ENCODE measurements at regions not wholly inside any gene's neighbourhood (a gene's known extent, or its start where the extent isn't known, plus 50 kb on each side); places are given as distances from the start of the nearest gene placed in this dataset.

DNA sequence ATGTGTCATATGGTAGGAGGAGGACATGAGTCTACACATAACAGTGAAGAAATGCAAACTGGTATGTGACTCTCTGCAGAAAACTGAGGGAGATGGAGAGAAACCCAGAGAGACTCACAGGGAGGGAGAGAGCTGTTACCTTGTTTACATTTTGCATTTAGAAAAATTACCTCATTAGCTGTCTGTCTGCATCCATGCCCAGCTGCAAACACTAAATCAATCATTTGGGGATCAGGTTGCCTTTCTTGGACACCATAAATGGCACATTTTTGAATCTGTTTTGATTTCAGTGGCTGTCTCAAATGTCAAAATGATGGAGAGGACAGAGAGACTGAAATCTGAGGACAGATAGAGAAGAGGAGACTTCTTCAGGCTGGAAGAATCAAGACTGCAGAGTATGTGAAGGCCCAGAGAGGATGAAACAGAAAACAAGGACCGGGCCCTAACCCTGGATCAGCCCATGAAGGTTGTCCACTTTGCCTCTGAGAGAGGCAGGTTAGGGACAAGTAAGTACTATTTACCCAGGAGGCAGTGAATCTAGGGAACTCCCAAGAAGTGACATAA, 92.2 kb downstream of the UNC5CL start:
- no peak for DNase-seq (ENCODE audit: low read depth, low spot score)

- no peak for DNase-seq (ENCODE audit: low read depth, low spot score)
Measured at GRCh38 chr6:40937491-40937890, 101.5 kb downstream of the UNC5CL start.

GRCh38 chr6:40936818-40937251, 102.2 kb downstream of the UNC5CL start:
- no peak for DNase-seq (ENCODE audit: low read depth, low spot score)

DNA sequence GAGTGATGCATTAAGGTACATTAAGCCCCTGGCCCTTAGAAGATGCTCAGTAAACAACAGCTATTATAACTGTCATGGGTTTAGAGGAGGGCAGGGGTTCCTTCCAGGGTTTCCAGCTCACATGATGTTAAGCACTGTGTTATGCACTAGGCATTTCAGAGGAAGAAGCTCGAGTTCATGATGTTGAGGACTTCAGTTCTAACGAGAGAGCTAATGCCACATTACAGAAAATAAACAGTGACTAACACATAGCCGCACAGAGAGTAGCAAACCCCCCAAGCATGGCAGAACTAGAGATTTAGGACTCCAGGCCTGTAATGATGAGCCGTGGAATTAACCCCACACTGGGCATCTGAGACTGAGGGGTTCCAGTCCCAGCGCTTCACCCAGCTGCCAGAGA, 105.2 kb downstream of the UNC5CL start:
- no peak for DNase-seq (ENCODE audit: low read depth, low spot score)

- DNase-seq (ENCODE audit: low read depth, low spot score), result no peak
Measured at GRCh38 chr6:40932953-40933352, 106.1 kb downstream of the UNC5CL start.

GRCh38 chr6:40932366-40932765, 106.7 kb downstream of the UNC5CL start:
- no peak for DNase-seq (ENCODE audit: low read depth, low spot score)

DNA sequence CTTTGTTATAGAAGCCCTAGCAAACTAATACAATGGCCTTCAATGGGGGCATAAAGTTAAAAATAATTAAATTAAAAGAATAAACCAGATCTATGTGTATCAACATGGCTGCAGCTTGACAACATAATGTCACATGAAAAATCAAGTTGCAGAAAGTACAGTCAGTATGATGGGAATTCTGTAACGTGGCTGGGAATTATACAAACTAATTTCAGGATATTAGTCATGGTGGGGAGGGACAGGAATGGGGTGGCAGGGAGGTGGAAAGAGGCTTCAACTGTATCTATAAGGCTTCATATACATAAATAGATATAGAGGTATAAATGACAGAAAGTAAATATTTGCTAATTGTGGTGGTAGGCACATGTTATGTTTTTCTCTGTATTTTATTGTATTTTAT, 107.1 kb downstream of the UNC5CL start:
- DNase-seq (ENCODE audit: low read depth, low spot score), result no peak

GRCh38 chr6:40930555-40930954, 108.5 kb downstream of the UNC5CL start:
- DNase-seq (ENCODE audit: low read depth, low spot score), result no peak

DNA sequence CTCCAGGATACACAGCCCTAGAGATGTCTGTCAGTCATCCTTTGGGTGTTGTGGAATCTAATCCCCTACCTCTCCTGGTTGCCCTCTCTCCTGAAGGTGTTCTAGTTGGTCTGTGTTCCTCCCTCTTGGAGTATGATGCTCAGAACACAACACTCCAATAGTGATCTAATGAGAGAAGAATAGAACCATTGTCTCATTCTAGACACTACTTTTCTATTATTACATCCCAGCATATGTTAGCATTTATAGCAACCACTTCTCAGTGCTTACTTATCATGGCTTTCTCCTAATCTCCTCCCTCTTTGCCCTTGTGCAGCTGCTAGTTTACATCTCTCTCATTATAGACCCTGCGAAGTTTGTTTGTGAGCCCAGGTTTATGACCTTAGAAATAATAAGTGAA, 109.0 kb downstream of the UNC5CL start:
- no peak for DNase-seq (ENCODE audit: low read depth, low spot score)

DNA sequence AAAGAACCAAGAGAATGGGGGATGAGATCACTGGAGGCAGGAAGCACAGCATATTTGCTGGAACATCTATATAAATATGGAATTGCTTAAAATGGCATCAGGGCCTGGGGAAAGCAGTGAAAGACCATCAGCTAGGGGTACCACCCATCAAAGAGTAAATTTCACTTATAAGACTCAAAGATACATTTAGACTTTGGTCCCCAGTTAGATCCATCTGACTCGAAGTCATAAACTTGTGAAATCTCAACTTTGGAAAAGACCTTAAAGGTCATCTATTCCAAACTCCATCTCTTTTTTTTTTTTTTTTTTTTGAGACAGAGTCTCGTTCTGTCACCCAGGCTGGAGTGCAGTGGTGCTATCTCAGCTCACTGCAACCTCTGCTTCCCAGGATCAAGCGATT, 109.8 kb downstream of the UNC5CL start:
- no peak for DNase-seq (ENCODE audit: low read depth, low spot score)

DNA sequence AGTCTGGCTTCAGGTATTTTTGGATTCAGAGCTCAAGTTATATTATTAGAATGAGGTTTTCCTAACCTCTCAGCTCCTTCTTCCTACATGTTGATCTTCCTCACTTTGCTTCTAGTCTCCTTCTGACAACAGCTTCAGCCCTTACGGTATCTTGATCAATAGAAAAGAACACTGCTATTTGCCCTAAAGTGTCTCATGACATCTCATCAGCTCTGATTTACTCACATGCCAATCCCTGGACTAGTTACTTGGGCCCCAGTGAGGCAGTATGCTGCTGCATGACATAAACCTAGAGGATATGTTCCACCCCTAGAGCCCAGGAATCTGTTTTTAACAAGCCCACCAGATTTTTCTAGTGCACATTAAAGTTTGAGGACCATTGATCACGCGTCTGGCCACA, 110.3 kb downstream of the UNC5CL start:
- no peak for DNase-seq (ENCODE audit: low read depth, low spot score)

GRCh38 chr6:40928307-40928706, 110.7 kb downstream of the UNC5CL start:
- no peak for DNase-seq (ENCODE audit: low read depth, low spot score)

- no peak for DNase-seq (ENCODE audit: low read depth, low spot score)
Measured at GRCh38 chr6:40925341-40925740, 113.7 kb downstream of the UNC5CL start.

- DNase-seq (ENCODE audit: low read depth, low spot score), result no peak
Measured at GRCh38 chr6:40924839-40925238, 114.2 kb downstream of the UNC5CL start.

- DNase-seq (ENCODE audit: low read depth, low spot score), result no peak
Measured at GRCh38 chr6:40923880-40924279, 115.1 kb downstream of the UNC5CL start.

DNA sequence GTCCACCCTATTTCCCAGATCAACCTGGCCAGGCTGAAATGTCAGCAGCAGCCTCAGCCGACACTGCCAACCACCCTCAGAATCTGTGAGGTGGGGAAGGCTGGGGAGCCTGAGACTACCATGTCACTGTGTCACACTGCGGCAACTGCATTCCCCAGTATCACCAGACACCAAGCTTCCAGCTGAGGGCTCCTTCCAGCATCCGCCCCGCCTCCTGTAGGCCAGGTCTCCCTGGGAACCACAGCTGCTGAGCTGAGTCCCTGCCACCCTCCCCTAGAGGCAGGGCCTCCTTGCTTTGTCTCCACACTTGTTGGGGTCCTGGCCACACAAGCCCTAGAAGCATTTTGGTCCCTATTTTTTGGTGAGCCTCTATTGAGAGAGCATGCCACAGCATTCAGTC, 115.7 kb downstream of the UNC5CL start:
- no peak for DNase-seq (ENCODE audit: low read depth, low spot score)

DNA sequence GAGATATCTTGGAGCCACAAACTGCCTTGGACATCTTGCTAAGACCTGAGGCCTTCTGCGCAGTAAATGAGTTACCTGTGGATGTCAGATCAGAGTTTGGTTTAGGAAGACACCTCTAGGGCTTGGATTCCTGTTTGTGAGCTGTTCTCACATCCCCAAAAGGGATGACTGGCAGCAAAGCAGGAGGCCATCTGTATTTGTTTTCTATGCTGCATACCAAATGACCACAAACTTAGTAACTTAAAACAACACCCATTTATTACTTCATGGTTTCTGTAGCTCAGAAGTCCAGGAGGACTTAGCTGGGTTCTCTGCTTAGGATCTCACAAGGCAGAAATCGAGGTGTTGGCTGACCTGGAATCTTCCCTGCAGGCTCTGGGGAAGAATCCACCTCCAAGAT, 116.7 kb downstream of the UNC5CL start:
- DNase-seq (ENCODE audit: low read depth, low spot score), result no peak

DNA sequence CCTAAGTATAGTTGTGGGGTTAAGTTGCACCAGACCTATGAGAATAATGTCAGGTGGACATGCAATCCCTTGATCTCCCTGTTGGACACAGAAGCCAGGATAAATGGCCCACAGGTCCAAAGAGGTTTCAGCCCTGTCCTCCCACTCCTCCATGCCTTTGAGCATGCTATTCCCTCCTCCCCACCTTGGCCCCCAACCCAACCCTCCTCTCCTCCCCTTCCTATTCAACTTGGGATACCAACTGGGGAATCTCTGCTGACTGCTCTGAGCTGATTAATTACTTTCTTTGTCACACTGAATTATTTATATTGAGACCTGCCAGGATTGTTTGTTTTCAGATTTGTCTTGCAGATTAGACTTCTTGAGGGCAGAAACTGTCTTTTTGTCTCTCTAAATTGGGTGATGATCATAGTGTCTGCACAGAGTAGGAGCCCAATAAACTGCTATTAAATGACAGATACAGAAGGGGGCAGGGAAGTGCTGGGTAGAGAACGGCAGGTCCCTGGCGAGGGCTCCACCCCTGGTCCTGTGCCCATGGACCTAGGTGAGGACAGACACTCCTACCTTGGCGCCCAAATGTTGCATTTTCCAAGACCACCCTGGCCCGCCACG, 120.9 kb downstream of the UNC5CL start:
- no peak for DNase-seq (ENCODE audit: low read depth, low spot score)

DNA sequence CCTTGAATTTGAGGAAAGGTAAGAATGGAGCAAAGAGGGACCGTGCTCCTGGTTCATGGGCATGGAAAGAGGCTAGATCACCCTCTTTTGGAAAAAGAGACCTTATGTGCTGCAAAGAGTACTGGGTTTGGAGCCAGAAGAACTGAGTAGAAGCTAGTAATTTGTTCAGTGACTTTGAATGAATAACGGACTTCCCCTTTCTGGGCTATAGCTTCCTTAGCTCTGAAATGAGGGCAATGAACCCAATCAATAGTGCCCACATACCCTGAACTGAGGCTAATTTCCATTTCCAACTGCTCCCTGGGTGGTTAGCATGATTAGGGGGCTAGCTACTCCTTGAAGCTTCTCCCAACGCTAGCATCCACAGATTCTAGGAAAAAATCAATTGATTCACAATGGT, 121.4 kb downstream of the UNC5CL start:
- DNase-seq (ENCODE audit: low read depth, low spot score), result no peak

- DNase-seq (ENCODE audit: low read depth, low spot score), result no peak
Measured at GRCh38 chr6:40916845-40917244, 122.2 kb downstream of the UNC5CL start.

DNA sequence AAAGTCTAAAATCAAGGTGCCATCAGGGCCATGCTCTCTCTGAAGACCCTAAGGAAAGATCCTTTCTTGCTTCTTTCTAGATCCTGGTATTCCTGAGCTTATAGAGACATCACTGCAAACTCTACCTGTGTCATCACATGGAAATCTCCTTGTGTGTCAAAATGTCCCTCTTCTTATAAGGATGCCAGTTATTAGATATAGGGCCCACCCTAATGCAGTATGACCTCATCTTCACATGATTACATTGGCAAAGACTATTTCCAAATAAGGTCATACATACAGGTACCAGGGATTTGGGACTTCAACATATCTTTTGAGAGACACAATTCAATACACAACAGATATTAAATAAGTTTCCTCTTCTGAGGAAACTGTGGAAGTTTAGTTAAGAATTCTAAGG, 123.9 kb downstream of the UNC5CL start:
- DNase-seq (ENCODE audit: low read depth, low spot score), result no peak

DNA sequence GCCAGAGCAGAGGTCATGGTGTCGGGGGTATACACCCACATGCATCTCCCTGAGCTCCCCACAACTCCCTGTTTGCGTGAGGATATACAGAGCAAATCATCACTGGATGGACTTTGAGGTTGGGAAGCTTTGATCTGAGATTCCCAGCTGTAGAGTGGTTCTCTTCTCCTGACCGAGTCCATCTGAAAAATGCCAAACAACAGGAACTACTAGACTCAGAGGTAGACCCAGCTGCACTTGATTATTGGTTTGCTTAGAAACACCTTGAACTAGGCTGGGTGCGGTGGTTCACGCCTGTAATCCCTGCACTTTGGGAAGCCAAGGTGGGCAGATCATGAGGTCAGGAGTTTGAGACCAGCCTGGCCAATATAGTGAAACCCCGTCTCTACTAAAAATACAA, 125.0 kb downstream of the UNC5CL start:
- DNase-seq (ENCODE audit: low read depth, low spot score), result no peak

- DNase-seq (ENCODE audit: low read depth, low spot score), result no peak
Measured at GRCh38 chr6:40912158-40912946, 126.7 kb downstream of the UNC5CL start.

Measured in smooth muscle cell of the brain vasculature (primary cell).